Fibroblast of lung (primary cell): ENCODE measurements at regions not wholly inside any gene's neighbourhood (a gene's known extent, or its start where the extent isn't known, plus 50 kb on each side); places are given as distances from the start of the nearest gene placed in this dataset.

ENCODE experiments used
- EZH2 ChIP-seq: IDR thresholded peaks from 2 replicates; pipeline ENCODE4 v1.5.1; 2012; ENCODE audit warnings: low read length, control low read depth, mild to moderate bottlenecking; ENCODE audit errors: missing control alignments
- TF ChIP-seq, protein P1 (sequence below), 2 donors: IDR thresholded peaks in 1 of 2; conservative IDR thresholded peaks in 1 of 2; 1 replicate in 1 of 2; 2 replicates in 1 of 2; pipeline ENCODE4 v1.5.1; 2011 to 2012; ENCODE audit warnings: low read length in 2 of 2, control low read depth in 1 of 2, inconsistent platforms in 1 of 2, low read depth in 1 of 2, mild to moderate bottlenecking in 1 of 2

DNA sequence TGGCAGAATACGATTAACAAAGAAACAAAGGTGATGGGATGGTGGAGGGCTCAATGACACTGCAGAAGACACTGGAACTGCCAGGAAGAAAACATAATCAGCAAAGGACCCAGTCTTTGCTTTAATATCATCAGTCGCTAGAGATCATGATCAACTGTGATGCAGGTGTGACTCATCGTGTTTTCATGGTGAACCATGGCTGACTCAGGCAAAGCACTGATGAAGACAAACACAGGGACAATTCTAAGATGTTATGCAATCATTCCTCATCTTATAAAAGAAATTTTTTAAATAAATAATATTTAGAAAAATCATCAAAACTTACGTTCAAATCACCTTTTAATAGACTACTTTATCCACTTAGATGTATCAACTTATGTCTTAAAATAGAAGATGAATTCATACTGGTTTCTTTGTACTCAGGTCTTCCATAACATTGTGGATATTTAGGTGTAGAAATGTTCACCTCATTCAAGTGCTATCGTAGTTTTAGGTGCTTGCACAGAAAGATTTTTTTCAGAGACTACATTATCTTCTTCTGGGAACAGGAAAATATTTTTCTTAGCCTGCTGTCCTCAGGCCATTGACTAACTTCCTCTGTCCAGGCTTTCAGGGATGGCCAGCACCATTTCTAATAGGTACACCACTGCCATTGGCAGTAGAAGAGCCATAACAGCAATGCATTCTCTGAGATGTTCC lies 673.4 kb upstream of the MEF2C start:
- TF ChIP-seq, protein P1, sequence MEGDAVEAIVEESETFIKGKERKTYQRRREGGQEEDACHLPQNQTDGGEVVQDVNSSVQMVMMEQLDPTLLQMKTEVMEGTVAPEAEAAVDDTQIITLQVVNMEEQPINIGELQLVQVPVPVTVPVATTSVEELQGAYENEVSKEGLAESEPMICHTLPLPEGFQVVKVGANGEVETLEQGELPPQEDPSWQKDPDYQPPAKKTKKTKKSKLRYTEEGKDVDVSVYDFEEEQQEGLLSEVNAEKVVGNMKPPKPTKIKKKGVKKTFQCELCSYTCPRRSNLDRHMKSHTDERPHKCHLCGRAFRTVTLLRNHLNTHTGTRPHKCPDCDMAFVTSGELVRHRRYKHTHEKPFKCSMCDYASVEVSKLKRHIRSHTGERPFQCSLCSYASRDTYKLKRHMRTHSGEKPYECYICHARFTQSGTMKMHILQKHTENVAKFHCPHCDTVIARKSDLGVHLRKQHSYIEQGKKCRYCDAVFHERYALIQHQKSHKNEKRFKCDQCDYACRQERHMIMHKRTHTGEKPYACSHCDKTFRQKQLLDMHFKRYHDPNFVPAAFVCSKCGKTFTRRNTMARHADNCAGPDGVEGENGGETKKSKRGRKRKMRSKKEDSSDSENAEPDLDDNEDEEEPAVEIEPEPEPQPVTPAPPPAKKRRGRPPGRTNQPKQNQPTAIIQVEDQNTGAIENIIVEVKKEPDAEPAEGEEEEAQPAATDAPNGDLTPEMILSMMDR (conservative IDR thresholded peaks at IDR 0.05 in 1 of 2, IDR thresholded peaks at IDR 0.05 in 1 of 2; ENCODE audit: low read depth in 1 of 2, low read length in 2 of 2) = no peak
- TF ChIP-seq EZH2 = no peak
